ENCODE measurements at regions not wholly inside any gene's neighbourhood (a gene's known extent, or its start where the extent isn't known, plus 50 kb on each side); places are given as distances from the start of the nearest gene placed in this dataset.

DNA sequence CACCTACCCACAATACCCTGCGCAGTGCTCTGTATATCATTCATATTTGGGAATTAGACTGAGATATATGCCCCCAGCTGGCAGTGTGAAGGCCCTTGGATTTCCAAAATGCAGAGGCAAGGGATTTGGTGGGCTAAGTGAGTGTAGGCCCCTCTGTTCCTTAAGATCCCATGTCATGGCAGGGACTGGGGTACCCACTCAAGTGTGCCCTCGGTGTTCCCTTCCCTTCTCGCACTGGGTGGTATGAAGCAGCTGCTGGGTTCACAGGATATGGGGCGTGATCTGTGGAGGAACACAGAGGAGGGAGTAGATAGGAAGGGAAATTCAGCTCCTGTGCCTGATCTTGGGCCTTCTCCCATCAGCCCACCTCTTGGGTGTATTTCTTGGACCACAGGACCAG lies 63.1 kb upstream of the VASH1 start:
- Histone ChIP-seq H3K27me3 (replicated peaks; ENCODE audit: insufficient read depth, low read length) (no peaks in the 10 kb centered on the region), H4K20me1 (ENCODE audit: insufficient read depth, low read length) (no peaks in the 10 kb centered on the region), H3K9ac (ENCODE audit: low read length) (no peak overlapping the region)

GRCh38 chr14:76698631-76699030 lies 62.6 kb upstream of the VASH1 start:
- Histone ChIP-seq H3K4me1 (ENCODE audit: low read length) (no peaks in the 10 kb centered on the region), H3K79me2 (ENCODE audit: low read length) (no peaks in the 10 kb centered on the region), H3K4me2 (ENCODE audit: low read depth, low read length) (no peak overlapping the region), H3K4me3 (ENCODE audit: low read length) (no peak overlapping the region), H3K27ac (ENCODE audit: low read length) (no peak overlapping the region), H3K27me3 (replicated peaks; ENCODE audit: insufficient read depth, low read length) (no peaks in the 10 kb centered on the region), H3K36me3 (replicated peaks; ENCODE audit: insufficient read depth, low read length) (no peaks in the 10 kb centered on the region), H2AFZ (ENCODE audit: low read length) (no peak overlapping the region), H4K20me1 (ENCODE audit: insufficient read depth, low read length) (no peaks in the 10 kb centered on the region), H3K9me3 (replicated peaks; ENCODE audit: insufficient read depth, low read length) (no peaks in the 10 kb centered on the region), H3K9ac (ENCODE audit: low read length) (no peak overlapping the region), H3K9me2 (replicated peaks; ENCODE audit: insufficient read depth, low read length) (no peaks in the 10 kb centered on the region), H3F3A (ENCODE audit: insufficient read depth, low read length) (no peaks in the 10 kb centered on the region)
- no peak for TF ChIP-seq EZH2phosphoT487 (IDR thresholded peaks at IDR 0.05; ENCODE audit: low read length)
- no peak for TF ChIP-seq EZH2 (optimal IDR thresholded peaks at IDR 0.05; ENCODE audit: low read depth, low read length)
- TF ChIP-seq, protein P1, sequence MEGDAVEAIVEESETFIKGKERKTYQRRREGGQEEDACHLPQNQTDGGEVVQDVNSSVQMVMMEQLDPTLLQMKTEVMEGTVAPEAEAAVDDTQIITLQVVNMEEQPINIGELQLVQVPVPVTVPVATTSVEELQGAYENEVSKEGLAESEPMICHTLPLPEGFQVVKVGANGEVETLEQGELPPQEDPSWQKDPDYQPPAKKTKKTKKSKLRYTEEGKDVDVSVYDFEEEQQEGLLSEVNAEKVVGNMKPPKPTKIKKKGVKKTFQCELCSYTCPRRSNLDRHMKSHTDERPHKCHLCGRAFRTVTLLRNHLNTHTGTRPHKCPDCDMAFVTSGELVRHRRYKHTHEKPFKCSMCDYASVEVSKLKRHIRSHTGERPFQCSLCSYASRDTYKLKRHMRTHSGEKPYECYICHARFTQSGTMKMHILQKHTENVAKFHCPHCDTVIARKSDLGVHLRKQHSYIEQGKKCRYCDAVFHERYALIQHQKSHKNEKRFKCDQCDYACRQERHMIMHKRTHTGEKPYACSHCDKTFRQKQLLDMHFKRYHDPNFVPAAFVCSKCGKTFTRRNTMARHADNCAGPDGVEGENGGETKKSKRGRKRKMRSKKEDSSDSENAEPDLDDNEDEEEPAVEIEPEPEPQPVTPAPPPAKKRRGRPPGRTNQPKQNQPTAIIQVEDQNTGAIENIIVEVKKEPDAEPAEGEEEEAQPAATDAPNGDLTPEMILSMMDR (IDR thresholded peaks at IDR 0.05; ENCODE audit: low read length) = no peak
- DNase-seq = no peak

More for the DNA sequence above, 63.1 kb upstream of the VASH1 start:
- H3K4me2 ChIP-seq (ENCODE audit: low read depth, low read length) = no peak overlapping the region
- no peaks in the 10 kb centered on the region for H3K9me2 ChIP-seq (replicated peaks; ENCODE audit: insufficient read depth, low read length)
- no peak overlapping the region for H3K27ac ChIP-seq (ENCODE audit: low read length)
- no peak for DNase-seq
- H3K36me3 ChIP-seq (replicated peaks; ENCODE audit: insufficient read depth, low read length) = no peaks in the 10 kb centered on the region
- H2AFZ ChIP-seq (ENCODE audit: low read length) = no peak overlapping the region
- H3K79me2 ChIP-seq (ENCODE audit: low read length) = no peaks in the 10 kb centered on the region
- no peaks in the 10 kb centered on the region for H3K4me1 ChIP-seq (ENCODE audit: low read length)
- H3F3A ChIP-seq (ENCODE audit: insufficient read depth, low read length) = no peaks in the 10 kb centered on the region
- H3K9me3 ChIP-seq (replicated peaks; ENCODE audit: insufficient read depth, low read length) = no peaks in the 10 kb centered on the region
- TF ChIP-seq EZH2phosphoT487 (IDR thresholded peaks at IDR 0.05; ENCODE audit: low read length) (no peak), EZH2 (optimal IDR thresholded peaks at IDR 0.05; ENCODE audit: low read depth, low read length) (no peak)
- TF ChIP-seq, protein P1 (IDR thresholded peaks at IDR 0.05; ENCODE audit: low read length) = no peak
- H3K4me3 ChIP-seq (ENCODE audit: low read length) = no peak overlapping the region

- TF ChIP-seq EZH2phosphoT487 (IDR thresholded peaks at IDR 0.05; ENCODE audit: low read length) (no peak), EZH2 (optimal IDR thresholded peaks at IDR 0.05; ENCODE audit: low read depth, low read length) (no peak)
- TF ChIP-seq, protein P1 (IDR thresholded peaks at IDR 0.05; ENCODE audit: low read length) = no peak
- H3K4me3 ChIP-seq (ENCODE audit: low read length) = no peak overlapping the region
- H3K4me1 ChIP-seq (ENCODE audit: low read length) = no peaks in the 10 kb centered on the region
- no peaks in the 10 kb centered on the region for H3K9me3 ChIP-seq (replicated peaks; ENCODE audit: insufficient read depth, low read length)
- no peaks in the 10 kb centered on the region for H3K36me3 ChIP-seq (replicated peaks; ENCODE audit: insufficient read depth, low read length)
- no peaks in the 10 kb centered on the region for H3K79me2 ChIP-seq (ENCODE audit: low read length)
- no peak overlapping the region for H3K9ac ChIP-seq (ENCODE audit: low read length)
- H3K27ac ChIP-seq (ENCODE audit: low read length) = no peak overlapping the region
- no peaks in the 10 kb centered on the region for H3F3A ChIP-seq (ENCODE audit: insufficient read depth, low read length)
- H2AFZ ChIP-seq (ENCODE audit: low read length) = no peak overlapping the region
- no peaks in the 10 kb centered on the region for H4K20me1 ChIP-seq (ENCODE audit: insufficient read depth, low read length)
- H3K27me3 ChIP-seq (replicated peaks; ENCODE audit: insufficient read depth, low read length) = no peaks in the 10 kb centered on the region
- no peaks in the 10 kb centered on the region for H3K9me2 ChIP-seq (replicated peaks; ENCODE audit: insufficient read depth, low read length)
- no peak overlapping the region for H3K4me2 ChIP-seq (ENCODE audit: low read depth, low read length)
- no peak for DNase-seq
Observed at GRCh38 chr14:76699209-76699938, 61.9 kb upstream of the VASH1 start.

Measured in MM.1S (cell line).